ENCODE measurements at regions not wholly inside any gene's neighbourhood (a gene's known extent, or its start where the extent isn't known, plus 50 kb on each side); places are given as distances from the start of the nearest gene placed in this dataset.

- POLR2A ChIA-PET = no interaction called here
- no peak for TF ChIP-seq CTCF (IDR thresholded peaks at IDR 0.05; ENCODE audit: low read depth, low read length)
- CTCF ChIA-PET = no interaction called here
- H3K27ac ChIP-seq (ENCODE audit: low read depth, low read length) = no peak overlapping the region
- H3K4me3 ChIP-seq (ENCODE audit: low read depth, low read length) = no peak overlapping the region
- peaks cover 16% of the 10 kb centered on the region for H3K9me3 ChIP-seq (ENCODE audit: control insufficient read depth, insufficient read depth, low read length)
- no peak for DNase-seq (ENCODE audit: low read depth, low spot score)
- no peaks in the 10 kb centered on the region for H3K27me3 ChIP-seq (ENCODE audit: control insufficient read depth, insufficient read depth, low read length)
Measured at GRCh38 chr7:10212649-10213048, 761.0 kb upstream of the PHF14 start.

- POLR2A ChIA-PET = no interaction called here
- CTCF ChIA-PET = no interaction called here
- TF ChIP-seq CTCF (IDR thresholded peaks at IDR 0.05; ENCODE audit: low read depth, low read length) = no peak
Measured at GRCh38 chr7:10216462-10216861, 757.2 kb upstream of the PHF14 start.

GRCh38 chr7:10221084-10221483, 752.6 kb upstream of the PHF14 start:
- no peak overlapping the region for H3K4me3 ChIP-seq (ENCODE audit: low read depth, low read length)
- ChIA-PET CTCF (no interaction called here), POLR2A (no interaction called here)
- H3K9me3 ChIP-seq (ENCODE audit: control insufficient read depth, insufficient read depth, low read length) = peaks cover 3% of the 10 kb centered on the region
- H3K27me3 ChIP-seq (ENCODE audit: control insufficient read depth, insufficient read depth, low read length) = no peaks in the 10 kb centered on the region
- H3K27ac ChIP-seq (ENCODE audit: low read depth, low read length) = no peak overlapping the region
- DNase-seq (ENCODE audit: low read depth, low spot score) = no peak
- TF ChIP-seq CTCF (IDR thresholded peaks at IDR 0.05; ENCODE audit: low read depth, low read length) = no peak

More at GRCh38 chr7:10216462-10216861, 757.2 kb upstream of the PHF14 start:
- no peak overlapping the region for H3K27ac ChIP-seq (ENCODE audit: low read depth, low read length)
- no peak for DNase-seq (ENCODE audit: low read depth, low spot score)
- no peaks in the 10 kb centered on the region for H3K27me3 ChIP-seq (ENCODE audit: control insufficient read depth, insufficient read depth, low read length)
- H3K9me3 ChIP-seq (ENCODE audit: control insufficient read depth, insufficient read depth, low read length) = peaks cover 16% of the 10 kb centered on the region
- no peak overlapping the region for H3K4me3 ChIP-seq (ENCODE audit: low read depth, low read length)

- Histone ChIP-seq H3K4me3 (ENCODE audit: low read depth, low read length) (no peak overlapping the region), H3K9me3 (ENCODE audit: control insufficient read depth, insufficient read depth, low read length) (peaks cover 3% of the 10 kb centered on the region), H3K27ac (ENCODE audit: low read depth, low read length) (no peak overlapping the region), H3K27me3 (ENCODE audit: control insufficient read depth, insufficient read depth, low read length) (no peaks in the 10 kb centered on the region)
- no peak for TF ChIP-seq CTCF (IDR thresholded peaks at IDR 0.05; ENCODE audit: low read depth, low read length)
- POLR2A ChIA-PET = no interaction called here
- CTCF ChIA-PET = no interaction called here
- no peak for DNase-seq (ENCODE audit: low read depth, low spot score)
Measured at GRCh38 chr7:10222976-10223375, 750.7 kb upstream of the PHF14 start.

GRCh38 chr7:10225275-10225674, 748.4 kb upstream of the PHF14 start:
- Histone ChIP-seq H3K27me3 (ENCODE audit: control insufficient read depth, insufficient read depth, low read length) (no peaks in the 10 kb centered on the region), H3K4me3 (ENCODE audit: low read depth, low read length) (no peak overlapping the region), H3K27ac (ENCODE audit: low read depth, low read length) (no peak overlapping the region), H3K9me3 (ENCODE audit: control insufficient read depth, insufficient read depth, low read length) (peaks cover 3% of the 10 kb centered on the region)
- DNase-seq (ENCODE audit: low read depth, low spot score) = no peak
- POLR2A ChIA-PET = no interaction called here
- CTCF ChIA-PET = no interaction called here
- TF ChIP-seq CTCF (IDR thresholded peaks at IDR 0.05; ENCODE audit: low read depth, low read length) = no peak

All from AG04450 (cell line).